ENCODE measurements at regions not wholly inside any gene's neighbourhood (a gene's known extent, or its start where the extent isn't known, plus 50 kb on each side); places are given as distances from the start of the nearest gene placed in this dataset.

DNA sequence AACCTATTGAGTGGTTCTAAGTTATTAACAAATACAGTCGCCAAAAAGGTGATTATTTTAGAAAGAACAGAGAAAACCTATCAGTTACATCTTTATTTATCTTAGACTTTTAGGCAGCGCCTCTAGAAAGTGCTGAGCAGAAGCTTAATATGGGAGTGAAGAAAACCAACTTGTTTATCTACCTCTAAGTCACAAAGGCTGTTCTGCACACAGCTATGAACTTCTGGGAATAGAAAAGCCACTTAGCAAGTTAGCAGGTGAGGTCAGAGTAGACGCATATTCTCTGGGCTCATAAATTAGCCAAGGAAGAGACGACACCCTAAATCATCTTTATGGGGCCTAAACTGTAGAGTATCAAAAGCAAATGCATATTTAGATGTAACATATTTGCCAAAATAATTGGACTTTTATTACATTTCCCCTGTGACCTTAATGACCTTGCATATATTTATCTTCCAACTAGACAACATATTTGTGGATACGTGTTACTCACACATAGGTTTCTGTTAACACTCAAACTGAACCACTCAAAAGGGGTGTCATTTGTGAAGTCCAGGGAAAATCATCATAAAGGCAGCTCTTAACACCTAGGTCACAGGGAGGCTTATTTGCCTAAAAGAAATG is 267.1 kb downstream of the ADGB start:
- no peaks in the 10 kb centered on the region for H3K27me3 ChIP-seq (ENCODE audit: control insufficient read depth in 1 of 2, insufficient read depth in 2 of 2, low read length in 2 of 2)
- no peak overlapping the region for H3K27ac ChIP-seq (ENCODE audit: low read depth, low read length)
- no peaks in the 10 kb centered on the region for H3K9me3 ChIP-seq (ENCODE audit: control insufficient read depth in 1 of 2, low read length in 2 of 2)
- H3K9ac ChIP-seq (ENCODE audit: low read depth in 1 of 2, low read length in 2 of 2) = no peak overlapping the region
- H3K4me1 ChIP-seq (ENCODE audit: control insufficient read depth in 1 of 2, insufficient read depth in 2 of 2, low read length in 2 of 2) = no peaks in the 10 kb centered on the region
- no peaks in the 10 kb centered on the region for H3K36me3 ChIP-seq (ENCODE audit: control insufficient read depth in 1 of 2, insufficient read depth in 2 of 2, low read length in 2 of 2)
- no peak overlapping the region for H3K4me3 ChIP-seq (ENCODE audit: low read depth in 1 of 2, low read length in 2 of 2)

DNA sequence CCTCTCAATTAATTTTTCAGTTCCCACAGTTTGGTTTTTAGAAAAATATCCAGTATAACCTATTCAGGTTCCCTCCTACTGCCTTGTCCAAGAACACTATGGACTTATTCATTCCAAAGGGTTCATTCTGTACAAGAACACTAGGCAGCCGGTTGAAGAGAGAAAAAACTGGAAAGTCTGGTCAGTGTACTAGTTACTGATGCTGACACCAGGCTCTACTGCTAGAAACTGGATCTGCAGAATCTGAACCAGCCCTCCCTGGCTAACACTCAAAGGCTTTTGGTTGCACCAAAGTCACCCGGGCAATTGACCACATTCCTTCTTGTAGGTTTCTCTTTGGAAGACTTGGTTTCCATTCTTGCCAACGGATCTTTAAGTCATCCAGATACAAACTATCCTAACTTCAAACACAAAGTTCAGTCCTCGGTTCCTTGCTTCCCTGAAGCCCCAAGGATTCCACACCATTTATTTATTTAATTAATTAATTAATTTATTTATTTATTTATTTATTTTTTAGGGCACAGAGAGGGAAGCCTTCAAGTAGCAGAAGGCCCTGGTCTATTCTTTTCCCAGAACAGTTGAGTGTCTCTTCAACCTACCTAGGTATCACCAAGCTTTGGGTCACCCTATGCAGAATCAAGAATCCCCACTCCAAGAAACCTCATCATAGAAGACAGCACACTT is 268.1 kb downstream of the ADGB start:
- no peak overlapping the region for H3K27ac ChIP-seq (ENCODE audit: low read depth, low read length)

DNA sequence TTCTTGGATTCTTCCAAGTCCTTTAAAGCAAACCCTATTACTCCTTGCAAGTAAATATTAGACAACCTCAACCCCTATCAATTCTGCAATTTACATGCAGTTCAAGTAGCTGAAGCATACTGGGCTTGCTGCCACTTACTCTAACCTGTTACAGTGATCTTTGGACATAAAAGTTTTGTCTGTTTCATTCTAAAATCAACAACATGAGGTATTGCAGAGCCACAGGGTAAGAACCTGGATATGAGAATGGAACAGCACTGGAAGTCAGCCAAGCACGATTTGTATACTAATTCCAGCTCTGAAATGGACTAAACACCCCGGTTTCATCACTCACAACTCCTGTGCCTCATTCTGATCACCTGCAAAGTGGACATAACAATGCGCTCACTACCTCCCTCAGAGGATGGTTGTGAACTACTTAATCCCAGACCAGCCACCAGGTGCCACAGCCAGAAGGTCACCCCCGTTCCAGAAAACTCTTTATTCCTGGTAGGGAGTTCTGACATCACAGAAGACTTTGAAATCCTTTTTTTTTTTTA is 270.0 kb downstream of the ADGB start:
- Histone ChIP-seq H3K27ac (ENCODE audit: low read depth, low read length) (no peak overlapping the region), H3K27me3 (ENCODE audit: control insufficient read depth in 1 of 2, insufficient read depth in 2 of 2, low read length in 2 of 2) (no peaks in the 10 kb centered on the region), H3K9me3 (ENCODE audit: control insufficient read depth in 1 of 2, low read length in 2 of 2) (no peaks in the 10 kb centered on the region), H3K4me1 (ENCODE audit: control insufficient read depth in 1 of 2, insufficient read depth in 2 of 2, low read length in 2 of 2) (peaks cover 0 to 5% of the 10 kb centered on the region in 2 donors), H3K9ac (ENCODE audit: low read depth in 1 of 2, low read length in 2 of 2) (no peak overlapping the region), H3K4me3 (ENCODE audit: low read depth in 1 of 2, low read length in 2 of 2) (no peak overlapping the region), H3K36me3 (ENCODE audit: control insufficient read depth in 1 of 2, insufficient read depth in 2 of 2, low read length in 2 of 2) (no peaks in the 10 kb centered on the region)

More for the DNA sequence above, 268.1 kb downstream of the ADGB start:
- H3K4me1 ChIP-seq (ENCODE audit: control insufficient read depth in 1 of 2, insufficient read depth in 2 of 2, low read length in 2 of 2) = peaks cover 0 to 4% of the 10 kb centered on the region in 2 donors
- H3K27me3 ChIP-seq (ENCODE audit: control insufficient read depth in 1 of 2, insufficient read depth in 2 of 2, low read length in 2 of 2) = no peaks in the 10 kb centered on the region
- no peak overlapping the region for H3K4me3 ChIP-seq (ENCODE audit: low read depth in 1 of 2, low read length in 2 of 2)
- no peaks in the 10 kb centered on the region for H3K9me3 ChIP-seq (ENCODE audit: control insufficient read depth in 1 of 2, low read length in 2 of 2)
- no peaks in the 10 kb centered on the region for H3K36me3 ChIP-seq (ENCODE audit: control insufficient read depth in 1 of 2, insufficient read depth in 2 of 2, low read length in 2 of 2)
- H3K9ac ChIP-seq (ENCODE audit: low read depth in 1 of 2, low read length in 2 of 2) = no peak overlapping the region

DNA sequence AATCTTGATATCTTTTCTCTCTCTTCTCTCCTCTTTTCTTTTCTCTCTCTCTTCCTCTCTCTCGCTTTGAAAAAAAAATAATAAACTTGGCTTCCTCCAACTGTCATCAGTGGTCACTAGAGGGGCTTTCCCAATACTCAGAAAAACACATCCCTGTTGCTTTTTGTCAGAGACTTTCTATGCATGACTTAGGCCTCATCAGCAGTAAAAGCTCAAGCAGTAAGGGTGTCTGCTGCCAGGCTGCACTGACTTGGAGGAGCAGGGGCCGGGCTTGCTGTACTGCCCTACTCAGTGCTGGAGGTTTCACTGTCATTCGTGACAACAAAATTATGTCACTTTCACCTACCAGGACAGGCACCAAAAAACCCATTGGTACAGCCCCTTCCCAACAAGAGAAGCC is 272.0 kb downstream of the ADGB start:
- peaks cover 0 to 5% of the 10 kb centered on the region in 2 donors for H3K4me1 ChIP-seq (ENCODE audit: control insufficient read depth in 1 of 2, insufficient read depth in 2 of 2, low read length in 2 of 2)

DNA sequence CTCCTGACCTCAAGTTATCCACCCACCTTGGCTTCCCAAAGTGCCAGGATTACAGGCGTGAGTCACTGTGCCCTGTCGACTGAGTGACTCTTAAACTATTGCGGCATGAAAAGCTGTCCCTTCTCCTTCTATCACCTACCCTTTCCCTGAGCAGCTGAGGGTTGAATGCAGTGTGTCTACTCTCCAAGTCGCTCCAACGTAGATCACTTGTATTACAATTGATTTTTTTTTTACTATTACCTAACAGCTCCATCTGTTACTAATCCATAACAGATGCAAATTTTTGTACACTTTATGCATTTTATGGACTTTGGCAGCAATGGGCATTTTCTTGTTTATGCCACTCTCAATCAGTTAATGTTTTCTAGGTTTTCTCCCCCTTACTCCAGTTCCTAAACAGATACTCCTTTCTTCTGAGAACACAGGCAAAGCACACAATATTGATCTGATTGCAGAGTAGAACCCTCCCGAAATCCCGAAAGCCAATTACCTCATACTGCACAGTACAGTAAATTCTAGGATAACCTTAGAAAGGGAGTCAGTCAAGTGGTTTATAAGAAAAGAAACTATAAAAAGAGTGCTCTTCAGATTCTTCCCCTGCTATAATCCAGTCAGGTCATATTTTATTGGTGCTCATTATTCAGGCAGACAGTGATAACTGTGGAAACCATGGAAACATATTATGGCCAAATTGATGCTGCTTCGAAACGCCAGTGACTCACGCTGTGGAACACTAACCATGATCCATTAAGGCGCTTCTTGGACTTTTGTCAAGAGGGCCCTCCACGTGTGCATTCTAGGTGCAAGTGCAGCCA is 273.0 kb downstream of the ADGB start:
- H3K9ac ChIP-seq (ENCODE audit: low read depth in 1 of 2, low read length in 2 of 2) = no peak overlapping the region
- no peak overlapping the region for H3K4me3 ChIP-seq (ENCODE audit: low read depth in 1 of 2, low read length in 2 of 2)
- H3K36me3 ChIP-seq (ENCODE audit: control insufficient read depth in 1 of 2, insufficient read depth in 2 of 2, low read length in 2 of 2) = no peaks in the 10 kb centered on the region
- no peak overlapping the region for H3K27ac ChIP-seq (ENCODE audit: low read depth, low read length)
- no peaks in the 10 kb centered on the region for H3K9me3 ChIP-seq (ENCODE audit: control insufficient read depth in 1 of 2, low read length in 2 of 2)
- no peaks in the 10 kb centered on the region for H3K27me3 ChIP-seq (ENCODE audit: control insufficient read depth in 1 of 2, insufficient read depth in 2 of 2, low read length in 2 of 2)
- peaks cover 0 to 5% of the 10 kb centered on the region in 2 donors for H3K4me1 ChIP-seq (ENCODE audit: control insufficient read depth in 1 of 2, insufficient read depth in 2 of 2, low read length in 2 of 2)

More for the DNA sequence above, 272.0 kb downstream of the ADGB start:
- Histone ChIP-seq H3K27ac (ENCODE audit: low read depth, low read length) (no peak overlapping the region), H3K36me3 (ENCODE audit: control insufficient read depth in 1 of 2, insufficient read depth in 2 of 2, low read length in 2 of 2) (no peaks in the 10 kb centered on the region), H3K27me3 (ENCODE audit: control insufficient read depth in 1 of 2, insufficient read depth in 2 of 2, low read length in 2 of 2) (no peaks in the 10 kb centered on the region), H3K9ac (ENCODE audit: low read depth in 1 of 2, low read length in 2 of 2) (no peak overlapping the region), H3K9me3 (ENCODE audit: control insufficient read depth in 1 of 2, low read length in 2 of 2) (no peaks in the 10 kb centered on the region), H3K4me3 (ENCODE audit: low read depth in 1 of 2, low read length in 2 of 2) (no peak overlapping the region)

DNA sequence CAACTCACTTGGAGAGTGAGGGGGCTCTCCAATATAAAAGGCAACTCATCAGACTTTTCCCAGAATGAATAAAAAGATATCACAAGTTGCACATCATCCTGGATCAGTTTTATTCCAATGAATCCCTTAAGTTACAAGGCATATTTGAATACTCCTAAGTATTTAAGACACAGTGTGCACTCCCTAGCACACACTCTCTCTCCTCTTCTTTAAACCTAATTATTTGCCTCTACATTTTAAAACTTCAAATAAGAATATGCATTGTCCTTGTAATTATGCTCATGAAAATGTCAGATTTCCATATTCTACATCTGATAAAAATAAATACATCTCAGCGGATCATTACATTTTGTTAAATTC is 273.6 kb downstream of the ADGB start:
- Histone ChIP-seq H3K36me3 (ENCODE audit: control insufficient read depth in 1 of 2, insufficient read depth in 2 of 2, low read length in 2 of 2) (no peaks in the 10 kb centered on the region), H3K4me3 (ENCODE audit: low read depth in 1 of 2, low read length in 2 of 2) (no peak overlapping the region), H3K9me3 (ENCODE audit: control insufficient read depth in 1 of 2, low read length in 2 of 2) (no peaks in the 10 kb centered on the region), H3K27ac (ENCODE audit: low read depth, low read length) (no peak overlapping the region), H3K9ac (ENCODE audit: low read depth in 1 of 2, low read length in 2 of 2) (no peak overlapping the region), H3K27me3 (ENCODE audit: control insufficient read depth in 1 of 2, insufficient read depth in 2 of 2, low read length in 2 of 2) (no peaks in the 10 kb centered on the region), H3K4me1 (ENCODE audit: control insufficient read depth in 1 of 2, insufficient read depth in 2 of 2, low read length in 2 of 2) (peaks cover 0 to 7% of the 10 kb centered on the region in 2 donors)

DNA sequence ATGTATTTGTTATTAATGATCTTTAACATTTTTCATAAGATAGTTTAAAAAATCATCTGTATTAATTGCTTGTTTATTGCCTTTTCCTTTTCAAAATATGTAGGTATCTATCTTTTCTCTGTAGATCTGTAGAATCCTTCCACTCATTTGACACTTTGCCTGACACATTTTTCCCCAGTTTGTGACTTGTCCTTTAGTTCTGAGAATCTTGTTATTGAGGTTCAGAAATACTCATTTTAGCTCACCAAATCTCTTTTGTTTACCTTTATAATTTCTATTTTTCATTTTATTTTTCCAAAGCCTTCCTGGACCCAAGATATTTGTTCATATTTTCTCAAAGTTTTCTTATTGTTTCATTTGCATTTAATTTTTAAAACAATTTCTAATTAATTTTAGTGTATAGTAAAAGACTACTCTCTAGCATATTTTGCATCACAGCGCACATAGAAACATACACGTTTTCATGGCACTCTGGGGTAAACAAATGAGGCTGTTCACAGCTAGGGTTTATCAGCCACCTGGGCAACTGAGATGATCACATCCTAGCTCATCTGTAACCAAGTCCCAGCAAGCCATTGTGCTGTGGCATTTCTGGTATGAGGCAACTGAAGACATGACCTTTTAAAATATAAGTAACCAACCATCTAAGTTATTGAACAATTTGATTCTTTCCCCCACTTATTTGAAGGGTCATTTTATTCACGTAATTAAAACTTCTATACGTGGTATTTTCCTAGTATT is 275.7 kb downstream of the ADGB start:
- Histone ChIP-seq H3K27me3 (ENCODE audit: control insufficient read depth in 1 of 2, insufficient read depth in 2 of 2, low read length in 2 of 2) (no peaks in the 10 kb centered on the region), H3K9me3 (ENCODE audit: control insufficient read depth in 1 of 2, low read length in 2 of 2) (no peaks in the 10 kb centered on the region), H3K9ac (ENCODE audit: low read depth in 1 of 2, low read length in 2 of 2) (no peak overlapping the region), H3K27ac (ENCODE audit: low read depth, low read length) (no peak overlapping the region), H3K4me1 (ENCODE audit: control insufficient read depth in 1 of 2, insufficient read depth in 2 of 2, low read length in 2 of 2) (peaks cover 6 to 26% of the 10 kb centered on the region in 2 donors), H3K36me3 (ENCODE audit: control insufficient read depth in 1 of 2, insufficient read depth in 2 of 2, low read length in 2 of 2) (no peaks in the 10 kb centered on the region), H3K4me3 (ENCODE audit: low read depth in 1 of 2, low read length in 2 of 2) (no peak overlapping the region)

DNA sequence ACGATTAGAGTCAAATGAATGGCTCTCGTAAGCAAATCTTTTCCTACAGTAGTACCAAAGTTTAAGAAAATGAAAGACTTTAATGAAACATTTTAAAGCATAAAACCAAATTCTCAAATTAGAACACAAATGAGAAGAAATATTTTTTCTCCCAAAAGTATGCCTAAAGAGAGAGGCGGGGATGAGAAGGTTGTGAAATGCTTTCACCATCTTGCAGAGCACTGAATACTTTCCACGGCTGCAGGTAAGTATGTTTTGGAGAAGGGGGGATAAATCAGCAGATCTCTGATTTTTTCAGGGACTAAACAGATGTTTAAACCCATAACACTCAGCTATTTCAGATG is 277.1 kb downstream of the ADGB start:
- H3K4me1 ChIP-seq (ENCODE audit: control insufficient read depth in 1 of 2, insufficient read depth in 2 of 2, low read length in 2 of 2) = peaks cover 7 to 27% of the 10 kb centered on the region in 2 donors
- H3K4me3 ChIP-seq (ENCODE audit: low read depth in 1 of 2, low read length in 2 of 2) = no peak overlapping the region
- no peak overlapping the region for H3K9ac ChIP-seq (ENCODE audit: low read depth in 1 of 2, low read length in 2 of 2)
- no peaks in the 10 kb centered on the region for H3K36me3 ChIP-seq (ENCODE audit: control insufficient read depth in 1 of 2, insufficient read depth in 2 of 2, low read length in 2 of 2)
- no peaks in the 10 kb centered on the region for H3K27me3 ChIP-seq (ENCODE audit: control insufficient read depth in 1 of 2, insufficient read depth in 2 of 2, low read length in 2 of 2)
- H3K27ac ChIP-seq (ENCODE audit: low read depth, low read length) = no peak overlapping the region
- H3K9me3 ChIP-seq (ENCODE audit: control insufficient read depth in 1 of 2, low read length in 2 of 2) = no peaks in the 10 kb centered on the region

DNA sequence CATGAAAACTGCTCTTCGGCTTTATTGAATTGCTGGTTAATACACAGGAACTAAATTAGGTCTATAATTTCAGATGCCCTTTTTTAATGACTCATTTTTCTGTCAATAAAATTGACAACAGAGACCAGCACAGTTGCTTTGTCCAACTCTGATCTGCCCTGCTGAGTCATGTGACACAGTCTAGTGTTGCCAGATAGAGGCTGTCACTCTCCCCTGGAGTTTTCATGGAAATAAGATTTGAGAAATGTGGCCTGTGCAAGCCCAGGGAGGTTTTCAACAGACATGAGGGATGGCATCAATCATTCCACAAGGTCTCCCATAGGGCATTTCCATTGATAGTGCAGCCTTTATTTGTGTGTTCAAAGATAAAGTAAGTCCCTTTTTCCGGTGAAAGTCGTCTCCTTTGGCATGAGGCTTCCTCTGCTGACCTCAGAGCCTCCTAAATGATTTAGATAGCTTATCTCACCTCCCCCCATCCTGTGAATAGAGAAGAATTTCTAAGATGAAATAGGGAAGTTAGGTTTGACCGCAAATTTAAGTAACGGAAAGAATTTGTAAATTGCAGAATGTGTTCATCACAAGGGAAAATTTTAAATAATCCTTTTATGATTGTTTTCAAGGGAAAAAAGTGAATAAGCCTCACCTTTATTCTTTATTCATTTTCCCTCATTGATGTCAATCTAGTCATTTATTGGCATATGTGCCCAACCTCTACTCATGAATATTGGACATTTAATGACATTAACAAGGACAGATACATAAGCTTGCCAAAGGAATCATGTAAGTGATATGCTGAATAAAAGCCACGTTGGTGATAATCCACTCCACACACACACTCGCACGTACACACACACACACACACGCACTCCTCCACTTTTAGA is 277.7 kb downstream of the ADGB start:
- H3K4me1 ChIP-seq (ENCODE audit: control insufficient read depth in 1 of 2, insufficient read depth in 2 of 2, low read length in 2 of 2) = peaks cover 7 to 27% of the 10 kb centered on the region in 2 donors
- H3K4me3 ChIP-seq (ENCODE audit: low read depth in 1 of 2, low read length in 2 of 2) = no peak overlapping the region
- no peak overlapping the region for H3K27ac ChIP-seq (ENCODE audit: low read depth, low read length)
- no peaks in the 10 kb centered on the region for H3K9me3 ChIP-seq (ENCODE audit: control insufficient read depth in 1 of 2, low read length in 2 of 2)
- H3K9ac ChIP-seq (ENCODE audit: low read depth in 1 of 2, low read length in 2 of 2) = no peak overlapping the region
- no peaks in the 10 kb centered on the region for H3K27me3 ChIP-seq (ENCODE audit: control insufficient read depth in 1 of 2, insufficient read depth in 2 of 2, low read length in 2 of 2)
- no peaks in the 10 kb centered on the region for H3K36me3 ChIP-seq (ENCODE audit: control insufficient read depth in 1 of 2, insufficient read depth in 2 of 2, low read length in 2 of 2)
